Upper lobe of right lung (tissue), 1 donor: ENCODE measurements at regions not wholly inside any gene's neighbourhood (a gene's known extent, or its start where the extent isn't known, plus 50 kb on each side); places are given as distances from the start of the nearest gene placed in this dataset.

Source experiments
- ATAC-seq: fragments of 200-7000 bp; cut with Tn5 transposase; one replicate; pipeline ENCODE4 v1.9.1; 2020; ENCODE audit warnings: mild to moderate bottlenecking, moderate library complexity
- DNase-seq: peaks from one replicate; pipeline ENCODE4 v3.0.0-alpha.2; 2020
- H3K27ac ChIP-seq: fragments of 200-600 bp; one replicate; pipeline ENCODE4 v1.8.0; 2022
- H3K27me3 ChIP-seq: fragments of 200-600 bp; one replicate; pipeline ENCODE4 v1.8.0; 2022; ENCODE audit warnings: mild to moderate bottlenecking
- H3K36me3 ChIP-seq: fragments of 200-600 bp; one replicate; pipeline ENCODE4 v1.8.0; 2022
- H3K4me1 ChIP-seq: fragments of 200-600 bp; one replicate; pipeline ENCODE4 v1.8.0; 2022
- H3K4me3 ChIP-seq: fragments of 200-600 bp; one replicate; pipeline ENCODE4 v1.8.0; 2022; ENCODE audit warnings: mild to moderate bottlenecking
- H3K9me3 ChIP-seq: fragments of 200-600 bp; one replicate; pipeline ENCODE4 v1.8.0; 2022
- CTCF ChIP-seq: fragments of 200-600 bp; IDR thresholded peaks from one replicate; pipeline ENCODE4 v1.8.0; 2022; ENCODE audit warnings: antibody characterized with exemption
- intact Hi-C: fragments of 100-400 bp; cut with DNase I; formaldehyde crosslinking; loops from one replicate; pipeline ENCODE4 v1.11.0; 2022
- donor health status: DM: no; HTN: yes; CAD: no; lungs with severe emphysema.

GRCh38 chr12:91999823-92000222, 145.8 kb downstream of the BTG1 start:
- H3K9me3 ChIP-seq = no peaks in the 10 kb centered on the region
- no peak overlapping the region for H3K4me3 ChIP-seq
- H3K27ac ChIP-seq = no peak overlapping the region
- no peaks in the 10 kb centered on the region for H3K27me3 ChIP-seq
- H3K4me1 ChIP-seq = no peaks in the 10 kb centered on the region
- no peak for TF ChIP-seq CTCF
- DNase-seq = no peak
- ATAC-seq = no peak
- no peaks in the 10 kb centered on the region for H3K36me3 ChIP-seq
- intact Hi-C loops = no loop called here

- TF ChIP-seq CTCF = no peak
- Histone ChIP-seq H3K36me3 (no peaks in the 10 kb centered on the region), H3K4me1 (no peaks in the 10 kb centered on the region), H3K4me3 (no peak overlapping the region), H3K27ac (no peak overlapping the region), H3K27me3 (no peaks in the 10 kb centered on the region), H3K9me3 (no peaks in the 10 kb centered on the region)
- intact Hi-C loops = no loop called here
- DNase-seq (no peak), ATAC-seq (no peak)
Observed at GRCh38 chr12:91998316-91998715, 147.3 kb downstream of the BTG1 start.

GRCh38 chr12:91994208-91994797, 151.3 kb downstream of the BTG1 start:
- Histone ChIP-seq H3K27ac (no peak overlapping the region), H3K36me3 (no peaks in the 10 kb centered on the region), H3K27me3 (no peaks in the 10 kb centered on the region), H3K9me3 (no peaks in the 10 kb centered on the region), H3K4me1 (peaks cover 8% of the 10 kb centered on the region), H3K4me3 (no peak overlapping the region)
- no peak for DNase-seq
- TF ChIP-seq CTCF = no peak
- ATAC-seq = no peak
- intact Hi-C loops = no loop called here

- Histone ChIP-seq H3K36me3 (no peaks in the 10 kb centered on the region), H3K9me3 (no peaks in the 10 kb centered on the region), H3K27me3 (no peaks in the 10 kb centered on the region), H3K4me1 (peaks cover 8% of the 10 kb centered on the region), H3K27ac (no peak overlapping the region), H3K4me3 (no peak overlapping the region)
- intact Hi-C loops = no loop called here
- DNase-seq (no peak), ATAC-seq (no peak)
- TF ChIP-seq CTCF = no peak
Observed at GRCh38 chr12:91993287-91994017, 152.2 kb downstream of the BTG1 start.

- no peak for DNase-seq
- no peak overlapping the region for H3K27ac ChIP-seq
- H3K36me3 ChIP-seq = no peaks in the 10 kb centered on the region
- peaks cover 8% of the 10 kb centered on the region for H3K4me1 ChIP-seq
- ATAC-seq = peak; percentile 44
- peak; percentile 19 for TF ChIP-seq CTCF
- no peak overlapping the region for H3K4me3 ChIP-seq
- no peaks in the 10 kb centered on the region for H3K9me3 ChIP-seq
- H3K27me3 ChIP-seq = no peaks in the 10 kb centered on the region
- intact Hi-C loops = no loop called here
Observed at GRCh38 chr12:91991399-91992187, 154.1 kb downstream of the BTG1 start.
